ENCODE measurements at regions not wholly inside any gene's neighbourhood (a gene's known extent, or its start where the extent isn't known, plus 50 kb on each side); places are given as distances from the start of the nearest gene placed in this dataset.

DNA sequence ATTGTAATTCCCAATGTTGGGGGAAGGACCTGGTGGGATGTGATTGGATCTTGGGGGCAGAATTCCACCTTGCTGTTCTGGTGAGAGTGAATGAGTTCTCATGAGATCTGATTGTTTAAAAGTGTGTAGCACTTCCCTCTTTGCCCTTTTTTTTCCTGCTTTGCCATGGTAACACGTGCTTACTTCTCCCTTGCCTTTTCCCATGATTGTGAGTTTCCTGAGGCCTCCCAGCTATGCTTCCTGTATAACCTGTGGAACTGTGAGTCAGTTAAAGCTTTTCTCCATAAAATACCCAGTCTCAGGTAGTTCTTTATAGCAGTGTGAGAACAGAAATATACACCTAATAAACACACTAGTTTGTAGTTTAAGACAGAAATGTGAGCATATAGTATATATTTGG is 166.8 kb upstream of the MAGI2 start:
- no TSS peak for BruUV-seq (replicated peaks)
- ChIA-PET POLR2A (no interaction called here), CTCF (no interaction called here)
- Histone ChIP-seq H3K27me3 (replicated peaks; ENCODE audit: control insufficient read depth, insufficient read depth, low read length) (no peaks in the 10 kb centered on the region), H3K4me1 (no peaks in the 10 kb centered on the region; the same call in 1 of the 2 replicates), H3K4me3 (ENCODE audit: low read depth, low read length) (no peak overlapping the region), H3K36me3 (ENCODE audit: control insufficient read depth, insufficient read depth, low read length) (no peaks in the 10 kb centered on the region), H3K9me3 (no peaks in the 10 kb centered on the region)
- no peaks in the 10 kb centered on the region for H3K9me3 Mint-ChIP-seq (ENCODE audit: unreplicated experiment)
- no peaks in the 10 kb centered on the region for H3K36me3 Mint-ChIP-seq (ENCODE audit: insufficient read depth, unreplicated experiment)
- no peaks in the 10 kb centered on the region for H3K27me3 Mint-ChIP-seq (ENCODE audit: insufficient read depth, unreplicated experiment)
- intact Hi-C loops (cut with micrococcal nuclease; ENCODE audit: unreplicated experiment) = no loop called here
- TF ChIP-seq, protein P1, sequence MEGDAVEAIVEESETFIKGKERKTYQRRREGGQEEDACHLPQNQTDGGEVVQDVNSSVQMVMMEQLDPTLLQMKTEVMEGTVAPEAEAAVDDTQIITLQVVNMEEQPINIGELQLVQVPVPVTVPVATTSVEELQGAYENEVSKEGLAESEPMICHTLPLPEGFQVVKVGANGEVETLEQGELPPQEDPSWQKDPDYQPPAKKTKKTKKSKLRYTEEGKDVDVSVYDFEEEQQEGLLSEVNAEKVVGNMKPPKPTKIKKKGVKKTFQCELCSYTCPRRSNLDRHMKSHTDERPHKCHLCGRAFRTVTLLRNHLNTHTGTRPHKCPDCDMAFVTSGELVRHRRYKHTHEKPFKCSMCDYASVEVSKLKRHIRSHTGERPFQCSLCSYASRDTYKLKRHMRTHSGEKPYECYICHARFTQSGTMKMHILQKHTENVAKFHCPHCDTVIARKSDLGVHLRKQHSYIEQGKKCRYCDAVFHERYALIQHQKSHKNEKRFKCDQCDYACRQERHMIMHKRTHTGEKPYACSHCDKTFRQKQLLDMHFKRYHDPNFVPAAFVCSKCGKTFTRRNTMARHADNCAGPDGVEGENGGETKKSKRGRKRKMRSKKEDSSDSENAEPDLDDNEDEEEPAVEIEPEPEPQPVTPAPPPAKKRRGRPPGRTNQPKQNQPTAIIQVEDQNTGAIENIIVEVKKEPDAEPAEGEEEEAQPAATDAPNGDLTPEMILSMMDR (IDR thresholded peaks at IDR 0.05; ENCODE audit: insufficient read depth in 1 of 2, low read depth in 1 of 2, low read length in 1 of 2, severe bottlenecking in 1 of 2, unreplicated experiment in 1 of 2) = no peak
- H3K4me1 Mint-ChIP-seq (ENCODE audit: low read depth, unreplicated experiment) = peaks cover 14% of the 10 kb centered on the region
- no peak overlapping the region for H3K4me3 Mint-ChIP-seq (ENCODE audit: unreplicated experiment)
- H3K27ac Mint-ChIP-seq (ENCODE audit: unreplicated experiment) = peak overlapping the region; percentile 24
- DNase-seq = no peak

DNA sequence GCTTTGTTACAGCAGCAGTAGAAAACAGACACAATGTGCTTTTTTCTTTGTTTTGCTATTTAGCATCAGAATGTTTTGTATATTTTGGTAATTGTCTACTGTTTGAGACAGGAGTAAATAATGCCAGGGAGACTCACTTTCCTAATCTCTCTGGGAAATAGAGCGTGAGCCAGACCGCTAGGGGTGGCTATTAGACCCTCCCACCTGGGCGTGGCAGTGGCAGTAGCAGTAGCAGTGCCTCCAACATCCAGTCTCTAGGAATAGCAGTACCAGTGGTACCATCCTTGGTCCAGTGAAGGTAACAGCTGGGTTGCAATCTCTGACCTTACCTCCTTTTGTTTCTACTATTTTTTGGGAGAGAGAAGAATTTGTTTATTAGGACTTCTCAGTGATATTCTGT is 165.7 kb upstream of the MAGI2 start:
- no TSS peak for BruUV-seq (replicated peaks)
- intact Hi-C loops (cut with micrococcal nuclease; ENCODE audit: unreplicated experiment) = no loop called here
- H3K36me3 ChIP-seq (ENCODE audit: control insufficient read depth, insufficient read depth, low read length) = no peaks in the 10 kb centered on the region
- no peak overlapping the region for H3K27ac Mint-ChIP-seq (ENCODE audit: unreplicated experiment)
- H3K27me3 ChIP-seq (replicated peaks; ENCODE audit: control insufficient read depth, insufficient read depth, low read length) = no peaks in the 10 kb centered on the region
- no peaks in the 10 kb centered on the region for H3K27me3 Mint-ChIP-seq (ENCODE audit: insufficient read depth, unreplicated experiment)
- H3K4me1 Mint-ChIP-seq (ENCODE audit: low read depth, unreplicated experiment) = peaks cover 14% of the 10 kb centered on the region
- DNase-seq = no peak
- no peaks in the 10 kb centered on the region for H3K9me3 Mint-ChIP-seq (ENCODE audit: unreplicated experiment)
- ChIA-PET POLR2A (no interaction called here), CTCF (no interaction called here)
- no peaks in the 10 kb centered on the region for H3K9me3 ChIP-seq
- no peaks in the 10 kb centered on the region; the same call in 1 of the 2 replicates for H3K4me1 ChIP-seq
- H3K36me3 Mint-ChIP-seq (ENCODE audit: insufficient read depth, unreplicated experiment) = no peaks in the 10 kb centered on the region
- H3K4me3 ChIP-seq (ENCODE audit: low read depth, low read length) = no peak overlapping the region
- TF ChIP-seq, protein P1 (IDR thresholded peaks at IDR 0.05; ENCODE audit: insufficient read depth in 1 of 2, low read depth in 1 of 2, low read length in 1 of 2, severe bottlenecking in 1 of 2, unreplicated experiment in 1 of 2) = no peak
- H3K4me3 Mint-ChIP-seq (ENCODE audit: unreplicated experiment) = no peak overlapping the region

DNA sequence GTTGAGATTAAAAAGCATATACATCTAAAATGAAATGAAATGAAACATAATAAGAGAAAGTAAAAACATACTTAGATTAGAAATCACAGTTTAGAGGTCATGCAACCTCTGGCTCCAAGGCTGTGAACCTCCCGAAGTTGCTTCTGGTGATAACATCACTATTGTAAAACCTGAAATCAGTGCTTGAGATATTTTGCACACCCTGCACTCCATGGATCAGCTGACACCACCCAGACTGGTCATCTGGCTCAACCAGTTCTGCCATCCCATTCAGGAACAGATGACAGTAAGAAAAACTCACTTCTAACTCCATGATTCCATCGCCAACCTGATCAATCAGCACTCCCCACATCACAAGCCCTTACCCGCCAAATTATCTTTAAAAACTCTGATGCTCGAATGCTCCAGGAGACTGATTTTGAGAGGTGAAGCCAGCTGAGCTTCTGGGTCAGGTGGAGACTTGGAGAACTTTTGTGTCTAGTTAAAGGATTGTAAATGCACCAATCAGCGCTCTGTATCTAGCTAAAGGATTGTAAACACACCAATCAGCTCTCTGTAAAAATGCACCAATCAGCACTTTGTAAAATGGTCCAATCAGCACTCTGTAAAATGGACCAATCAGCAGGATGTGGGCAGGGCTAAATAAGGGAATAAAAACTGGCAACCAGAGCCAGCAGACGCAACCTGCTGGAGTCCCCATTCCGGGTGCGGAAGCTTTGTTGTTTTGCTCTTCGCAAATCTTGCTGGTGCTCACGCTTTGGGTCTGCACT is 162.6 kb upstream of the MAGI2 start:
- H3K9me3 ChIP-seq = no peaks in the 10 kb centered on the region
- peak in 1 of 2 experiments; percentile 6 for DNase-seq
- H3K36me3 ChIP-seq (ENCODE audit: control insufficient read depth, insufficient read depth, low read length) = no peaks in the 10 kb centered on the region
- TF ChIP-seq, protein P1 (IDR thresholded peaks at IDR 0.05; ENCODE audit: insufficient read depth in 1 of 2, low read depth in 1 of 2, low read length in 1 of 2, severe bottlenecking in 1 of 2, unreplicated experiment in 1 of 2) = no peak
- H3K27ac Mint-ChIP-seq (ENCODE audit: unreplicated experiment) = no peak overlapping the region
- H3K4me1 ChIP-seq = peaks cover 11% of the 10 kb centered on the region
- no TSS peak for BruUV-seq (replicated peaks)
- no peaks in the 10 kb centered on the region for H3K9me3 Mint-ChIP-seq (ENCODE audit: unreplicated experiment)
- intact Hi-C loops (cut with micrococcal nuclease; ENCODE audit: unreplicated experiment) = no loop called here
- CTCF ChIA-PET = no interaction called here
- peaks cover 14% of the 10 kb centered on the region for H3K4me1 Mint-ChIP-seq (ENCODE audit: low read depth, unreplicated experiment)
- no peaks in the 10 kb centered on the region for H3K27me3 ChIP-seq (replicated peaks; ENCODE audit: control insufficient read depth, insufficient read depth, low read length)
- H3K27me3 Mint-ChIP-seq (ENCODE audit: insufficient read depth, unreplicated experiment) = no peaks in the 10 kb centered on the region
- POLR2A ChIA-PET = no interaction called here
- no peak overlapping the region for H3K4me3 Mint-ChIP-seq (ENCODE audit: unreplicated experiment)
- no peak overlapping the region for H3K4me3 ChIP-seq (ENCODE audit: low read depth, low read length)
- H3K36me3 Mint-ChIP-seq (ENCODE audit: insufficient read depth, unreplicated experiment) = no peaks in the 10 kb centered on the region
